H9 (cell line): ENCODE measurements at regions not wholly inside any gene's neighbourhood (a gene's known extent, or its start where the extent isn't known, plus 50 kb on each side); places are given as distances from the start of the nearest gene placed in this dataset.

Experiments
- DNase-seq: peaks from one replicate; pipeline ENCODE4 v3.0.0-alpha.2; 2017
- H2AFZ ChIP-seq: one replicate; pipeline ENCODE4 v1.6.1; 2013; ENCODE audit warnings: mild to moderate bottlenecking, low read length, control low read depth, moderate library complexity
- H2AK5ac ChIP-seq: 2 replicates; pipeline ENCODE4 v1.6.1; 2013; ENCODE audit warnings: low read length, control low read depth, mixed read lengths; ENCODE audit not compliant: insufficient read length
- H2BK120ac ChIP-seq: one replicate; pipeline ENCODE4 v1.6.1; 2013; ENCODE audit warnings: low read depth, mild to moderate bottlenecking, low read length, control low read depth, inconsistent platforms; ENCODE audit not compliant: poor library complexity, severe bottlenecking
- H2BK12ac ChIP-seq: 2 replicates; pipeline ENCODE4 v1.6.1; 2013; ENCODE audit warnings: low read length, control low read depth, mixed read lengths, low read depth; ENCODE audit not compliant: insufficient read length
- H2BK15ac ChIP-seq: 2 replicates; pipeline ENCODE4 v1.6.1; 2013; ENCODE audit warnings: low read depth, low read length, control low read depth
- H2BK20ac ChIP-seq: one replicate; pipeline ENCODE4 v1.6.1; 2013; ENCODE audit warnings: low read depth, mild to moderate bottlenecking, low read length, control low read depth, inconsistent platforms; ENCODE audit not compliant: poor library complexity, severe bottlenecking
- H2BK5ac ChIP-seq: 2 replicates; pipeline ENCODE4 v1.6.1; 2013; ENCODE audit warnings: low read length, control low read depth, mixed read lengths; ENCODE audit not compliant: insufficient read length
- H3K14ac ChIP-seq: 2 replicates; pipeline ENCODE4 v1.6.1; 2013; ENCODE audit warnings: low read length, control low read depth; ENCODE audit not compliant: insufficient read depth
- H3K18ac ChIP-seq: 2 replicates; pipeline ENCODE4 v1.6.1; 2013; ENCODE audit warnings: low read depth, mild to moderate bottlenecking, mixed read lengths, low read length, control low read depth; ENCODE audit not compliant: insufficient read length
- H3K23ac ChIP-seq: 2 replicates; pipeline ENCODE4 v1.6.1; 2013; ENCODE audit warnings: low read length, control low read depth, mixed read lengths, low read depth; ENCODE audit not compliant: insufficient read length
- H3K23me2 ChIP-seq: 2 replicates; pipeline ENCODE4 v1.6.1; 2013; ENCODE audit warnings: low read depth, mild to moderate bottlenecking, mixed read lengths, low read length, control low read depth; ENCODE audit not compliant: insufficient read length, poor library complexity, severe bottlenecking
- H3K27ac ChIP-seq: 2 replicates; pipeline ENCODE4 v1.5.1; 2013; ENCODE audit warnings: low read length, control low read depth, mixed read lengths, low read depth; ENCODE audit not compliant: insufficient read length
- H3K27me3 ChIP-seq: 2 replicates; pipeline ENCODE4 v1.6.1; 2013; ENCODE audit warnings: low read length, control low read depth, inconsistent platforms; ENCODE audit not compliant: insufficient read depth
- H3K4ac ChIP-seq: 2 replicates; pipeline ENCODE4 v1.6.1; 2013; ENCODE audit warnings: low read depth, mild to moderate bottlenecking, control low read depth, inconsistent platforms, low read length, moderate library complexity
- H3K4me1 ChIP-seq: 2 replicates; pipeline ENCODE4 v1.6.1; 2013; ENCODE audit warnings: low read length, control low read depth, inconsistent platforms; ENCODE audit not compliant: insufficient read depth
- H3K4me2 ChIP-seq: 2 replicates; pipeline ENCODE4 v1.6.1; 2013; ENCODE audit warnings: low read length, control low read depth, mixed read lengths; ENCODE audit not compliant: insufficient read length, insufficient read depth
- H3K56ac ChIP-seq: 2 replicates; pipeline ENCODE4 v1.6.1; 2013; ENCODE audit warnings: low read depth, mild to moderate bottlenecking, mixed read lengths, low read length, control low read depth; ENCODE audit not compliant: insufficient read length
- H3K79me1 ChIP-seq: 2 replicates; pipeline ENCODE4 v1.6.1; 2013; ENCODE audit warnings: low read depth, mild to moderate bottlenecking, moderate library complexity, low read length, control low read depth, inconsistent platforms; ENCODE audit not compliant: insufficient read depth, poor library complexity, severe bottlenecking
- H3K79me2 ChIP-seq: 2 replicates; pipeline ENCODE4 v1.6.1; 2013; ENCODE audit warnings: low read length, control low read depth, inconsistent platforms; ENCODE audit not compliant: insufficient read depth
- H3K9ac ChIP-seq: 2 replicates; pipeline ENCODE4 v1.6.1; 2013; ENCODE audit warnings: low read length, control low read depth, mixed read lengths; ENCODE audit not compliant: insufficient read length; ENCODE audit errors: extremely low read depth
- H3K9me3 ChIP-seq: one replicate; pipeline ENCODE4 v1.6.1; 2013; ENCODE audit warnings: low read depth, low read length, inconsistent platforms; ENCODE audit not compliant: control insufficient read depth
- H3T11ph ChIP-seq: one replicate; pipeline ENCODE4 v1.6.1; 2013; ENCODE audit warnings: mild to moderate bottlenecking, low read length, control low read depth, inconsistent platforms
- H4K20me1 ChIP-seq: one replicate; pipeline ENCODE4 v1.6.1; 2013; ENCODE audit not compliant: control insufficient read depth, insufficient read length, insufficient read depth
- H4K5ac ChIP-seq: 2 replicates; pipeline ENCODE4 v1.6.1; 2013; ENCODE audit warnings: low read depth, mild to moderate bottlenecking, mixed read lengths, low read length, control low read depth; ENCODE audit not compliant: insufficient read length
- H4K8ac ChIP-seq: replicated peaks from 2 replicates; pipeline ENCODE4 v1.6.1; 2013; ENCODE audit warnings: low read length, control low read depth, mixed read lengths, low read depth; ENCODE audit not compliant: insufficient read length
- H4K91ac ChIP-seq: 2 replicates; pipeline ENCODE4 v1.6.1; 2013; ENCODE audit warnings: low read depth, mild to moderate bottlenecking, moderate library complexity, mixed read lengths, low read length, control low read depth; ENCODE audit not compliant: insufficient read length
- H3K27ac Mint-ChIP-seq, 3 experiments: 2 replicates in 2 of 3; 3 replicates in 1 of 3; pipeline ENCODE4 v1.8.0; 2020 to 2021; ENCODE audit warnings: mixed read lengths in 3 of 3, mild to moderate bottlenecking in 1 of 3, moderate library complexity in 1 of 3
- H3K27me3 Mint-ChIP-seq: 2 replicates; pipeline ENCODE4 v1.8.0; 2021; ENCODE audit warnings: low read depth, mild to moderate bottlenecking, moderate library complexity, mixed read lengths
- H3K36me3 Mint-ChIP-seq, 3 experiments: 2 replicates in 2 of 3; 3 replicates in 1 of 3; pipeline ENCODE4 v1.8.0; 2020 to 2021; ENCODE audit warnings: low read depth in 3 of 3, mixed read lengths in 3 of 3; ENCODE audit not compliant: insufficient read depth in 1 of 3
- H3K4me1 Mint-ChIP-seq, 2 experiments: 2 replicates each; pipeline ENCODE4 v1.8.0; 2020; ENCODE audit warnings: mixed read lengths in 2 of 2
- H3K4me3 Mint-ChIP-seq, 2 experiments: 2 replicates in 1 of 2; 3 replicates in 1 of 2; pipeline ENCODE4 v1.8.0; 2020 to 2021; ENCODE audit warnings: mild to moderate bottlenecking in 2 of 2, mixed read lengths in 2 of 2, moderate library complexity in 1 of 2
- H3K9me3 Mint-ChIP-seq, 2 experiments: 2 replicates in 1 of 2; 3 replicates in 1 of 2; pipeline ENCODE4 v1.8.0; 2020; ENCODE audit warnings: mild to moderate bottlenecking in 2 of 2, mixed read lengths in 2 of 2, moderate library complexity in 1 of 2
- WGBS: extraction: QIAGEN DNeasy Blood & Tissue Kit; methylation state at CpG from one replicate; pipeline ENCODE4 v1.1.7; 2013; ENCODE audit warnings: missing lambda C conversion rate, low lambda C conversion rate, mixed read lengths; ENCODE audit not compliant: insufficient read length; ENCODE audit errors: extremely low coverage; 5-methylcytosine and 5-hydroxymethylcytosine counted together
- TF ChIP-seq, protein P1 (sequence below): fragments of 200-600 bp; sonication (generic); conservative IDR thresholded peaks from 3 replicates; pipeline ENCODE4 v1.8.0; 2021; ENCODE audit warnings: antibody characterized with exemption, mild to moderate bottlenecking

DNA sequence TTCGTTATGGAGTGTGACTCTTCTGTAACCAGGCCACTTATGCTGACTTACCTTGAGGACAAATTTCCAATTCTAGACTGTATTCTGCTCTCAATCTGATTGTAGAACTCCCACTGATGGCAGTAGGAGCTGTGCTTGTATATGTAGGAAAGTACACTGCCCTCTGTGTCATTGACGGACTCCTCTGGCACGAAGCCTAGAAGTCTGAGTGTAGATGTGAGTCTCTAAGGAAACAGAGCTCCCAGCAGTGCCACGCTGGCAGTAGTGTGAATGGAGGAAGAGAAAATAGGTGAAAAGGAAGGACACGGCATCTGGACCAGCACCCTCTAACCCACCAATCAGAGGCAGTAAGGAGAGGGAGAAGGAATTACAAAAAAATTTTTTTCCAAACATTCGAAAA, 130.4 kb upstream of the ADGRL2 start:
- no peak overlapping the region for H2AFZ ChIP-seq
- H3K9me3 ChIP-seq, result no peaks in the 10 kb centered on the region
- H3K23ac ChIP-seq, result no peak overlapping the region
- no peak overlapping the region for H2BK20ac ChIP-seq
- no peak overlapping the region for H4K91ac ChIP-seq
- H3K27me3 Mint-ChIP-seq, result no peaks in the 10 kb centered on the region
- no peak overlapping the region for H2BK120ac ChIP-seq
- no peak overlapping the region for H2AK5ac ChIP-seq
- no peaks in the 10 kb centered on the region for H3K79me2 ChIP-seq
- peaks cover 19 to 23% of the 10 kb centered on the region in 2 experiments for H3K4me1 Mint-ChIP-seq
- peaks cover 0 to 5% of the 10 kb centered on the region in 2 experiments; a peak in 1 of 5 replicates for H3K9me3 Mint-ChIP-seq
- no peak overlapping the region for H3K4me3 Mint-ChIP-seq
- H2BK15ac ChIP-seq, result no peak overlapping the region
- no peak overlapping the region for H2BK12ac ChIP-seq
- no peak overlapping the region for H3K4me2 ChIP-seq
- no peak overlapping the region for H4K5ac ChIP-seq
- H3K23me2 ChIP-seq, result no peaks in the 10 kb centered on the region
- H3K18ac ChIP-seq, result no peak overlapping the region
- no peak overlapping the region for H3K56ac ChIP-seq
- no peak overlapping the region for H3K27ac ChIP-seq
- no peaks in the 10 kb centered on the region for H4K20me1 ChIP-seq
- H4K8ac ChIP-seq, result no peak overlapping the region
- no peak for DNase-seq
- H2BK5ac ChIP-seq, result no peak overlapping the region
- peaks cover 0 to 8% (median 2%) of the 10 kb centered on the region in 3 experiments; a peak in 2 of 7 replicates for H3K36me3 Mint-ChIP-seq
- H3K27ac Mint-ChIP-seq, result no peak overlapping the region
- no peak overlapping the region for H3K9ac ChIP-seq
- H3K79me1 ChIP-seq, result no peaks in the 10 kb centered on the region
- H3K4me1 ChIP-seq, result no peaks in the 10 kb centered on the region; the same call in 1 of the 2 replicates
- H3K27me3 ChIP-seq, result no peaks in the 10 kb centered on the region
- TF ChIP-seq, protein P1, sequence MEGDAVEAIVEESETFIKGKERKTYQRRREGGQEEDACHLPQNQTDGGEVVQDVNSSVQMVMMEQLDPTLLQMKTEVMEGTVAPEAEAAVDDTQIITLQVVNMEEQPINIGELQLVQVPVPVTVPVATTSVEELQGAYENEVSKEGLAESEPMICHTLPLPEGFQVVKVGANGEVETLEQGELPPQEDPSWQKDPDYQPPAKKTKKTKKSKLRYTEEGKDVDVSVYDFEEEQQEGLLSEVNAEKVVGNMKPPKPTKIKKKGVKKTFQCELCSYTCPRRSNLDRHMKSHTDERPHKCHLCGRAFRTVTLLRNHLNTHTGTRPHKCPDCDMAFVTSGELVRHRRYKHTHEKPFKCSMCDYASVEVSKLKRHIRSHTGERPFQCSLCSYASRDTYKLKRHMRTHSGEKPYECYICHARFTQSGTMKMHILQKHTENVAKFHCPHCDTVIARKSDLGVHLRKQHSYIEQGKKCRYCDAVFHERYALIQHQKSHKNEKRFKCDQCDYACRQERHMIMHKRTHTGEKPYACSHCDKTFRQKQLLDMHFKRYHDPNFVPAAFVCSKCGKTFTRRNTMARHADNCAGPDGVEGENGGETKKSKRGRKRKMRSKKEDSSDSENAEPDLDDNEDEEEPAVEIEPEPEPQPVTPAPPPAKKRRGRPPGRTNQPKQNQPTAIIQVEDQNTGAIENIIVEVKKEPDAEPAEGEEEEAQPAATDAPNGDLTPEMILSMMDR, result no peak
- no peak overlapping the region for H3K4ac ChIP-seq
- H3K14ac ChIP-seq, result no peak overlapping the region
- WGBS, result no CpG with 5 or more reads among the region's 6 CpGs
- no peak overlapping the region for H3T11ph ChIP-seq
